ENCODE measurements at regions not wholly inside any gene's neighbourhood (a gene's known extent, or its start where the extent isn't known, plus 50 kb on each side); places are given as distances from the start of the nearest gene placed in this dataset.

DNA sequence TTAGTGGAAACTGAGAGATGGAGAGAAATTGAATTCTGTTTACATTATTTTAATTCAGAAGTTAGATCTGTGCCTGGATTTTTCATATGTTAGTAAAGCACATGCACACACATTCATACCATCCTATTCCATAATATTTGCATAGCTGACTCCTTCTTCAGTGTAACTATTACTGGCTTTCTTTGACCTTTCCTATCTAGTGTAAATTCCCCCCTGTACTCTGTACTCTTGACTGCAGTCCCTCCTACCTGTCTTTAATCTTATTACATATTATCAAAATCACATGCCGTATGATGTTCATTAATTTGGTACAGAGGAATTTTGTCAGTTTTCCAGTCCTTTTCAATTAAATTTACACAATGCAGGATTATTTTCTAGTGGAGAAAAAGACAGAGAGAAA lies 417.0 kb upstream of the SOX5 start:
- Histone ChIP-seq H2BK12ac (ENCODE audit: low read length) (no peak overlapping the region), H3K4me3 (ENCODE audit: low read length in 2 of 2) (no peak overlapping the region), H2BK120ac (ENCODE audit: low read depth, low read length) (no peak overlapping the region), H4K8ac (ENCODE audit: low read depth, low read length) (no peak overlapping the region), H3K79me1 (ENCODE audit: low read depth, low read length) (no peaks in the 10 kb centered on the region), H3K9ac (ENCODE audit: low read depth, low read length, poor library complexity) (no peak overlapping the region), H3K18ac (ENCODE audit: low read length) (no peak overlapping the region), H2AFZ (ENCODE audit: low read length) (no peak overlapping the region), H3K4me1 (ENCODE audit: control insufficient read depth in 2 of 2, insufficient read depth in 1 of 2, low read depth in 1 of 2, low read length in 2 of 2) (peaks cover 3 to 5% of the 10 kb centered on the region in 2 donors), H3K23ac (ENCODE audit: low read depth, low read length, poor library complexity) (no peak overlapping the region), H3K27me3 (ENCODE audit: control insufficient read depth in 3 of 3, insufficient read depth in 3 of 3, low read depth in 1 of 3, low read length in 3 of 3) (no peaks in the 10 kb centered on the region), H4K91ac (ENCODE audit: low read depth, low read length, poor library complexity) (no peak overlapping the region), H3K4me2 (ENCODE audit: insufficient read depth, low read length, poor library complexity, severe bottlenecking) (no peak overlapping the region), H3K14ac (ENCODE audit: low read length) (no peak overlapping the region), H3K36me3 (replicated peaks in 1 of 2; ENCODE audit: control insufficient read depth in 2 of 2, insufficient read depth in 2 of 2, low read length in 2 of 2) (peaks cover 0 to 11% of the 10 kb centered on the region in 2 donors), H2BK5ac (ENCODE audit: low read length) (no peak overlapping the region), H3K4ac (ENCODE audit: low read length) (no peak overlapping the region), H3K9me3 (replicated peaks in 1 of 2; ENCODE audit: control insufficient read depth in 2 of 2, insufficient read depth in 1 of 2, low read depth in 1 of 2, low read length in 2 of 2) (no peaks in the 10 kb centered on the region), H3K27ac (replicated peaks; ENCODE audit: low read length) (no peak overlapping the region), H2AK5ac (ENCODE audit: low read depth, low read length) (no peak overlapping the region), H2BK15ac (ENCODE audit: low read length) (no peak overlapping the region)
- WGBS, 2 donors (ENCODE audit: extremely low coverage in 2 of 2, insufficient read length in 2 of 2, insufficient replicate concordance in 1 of 2) = no CpG with 5 or more reads among the region's 1 CpG
- no peak for DNase-seq (ENCODE audit: low spot score)

GRCh38 chr12:24364921-24365320 lies 415.5 kb upstream of the SOX5 start:
- no peak overlapping the region for H2AFZ ChIP-seq (ENCODE audit: low read length)
- H3K14ac ChIP-seq (ENCODE audit: low read length) = no peak overlapping the region
- H3K36me3 ChIP-seq (replicated peaks in 1 of 2; ENCODE audit: control insufficient read depth in 2 of 2, insufficient read depth in 2 of 2, low read length in 2 of 2) = peaks cover 0 to 11% of the 10 kb centered on the region in 2 donors
- no peak overlapping the region for H3K23ac ChIP-seq (ENCODE audit: low read depth, low read length, poor library complexity)
- H4K8ac ChIP-seq (ENCODE audit: low read depth, low read length) = no peak overlapping the region
- H3K27me3 ChIP-seq (ENCODE audit: control insufficient read depth in 3 of 3, insufficient read depth in 3 of 3, low read depth in 1 of 3, low read length in 3 of 3) = no peaks in the 10 kb centered on the region
- H2BK12ac ChIP-seq (ENCODE audit: low read length) = no peak overlapping the region
- H2AK5ac ChIP-seq (ENCODE audit: low read depth, low read length) = no peak overlapping the region
- no peaks in the 10 kb centered on the region for H3K9me3 ChIP-seq (replicated peaks in 1 of 2; ENCODE audit: control insufficient read depth in 2 of 2, insufficient read depth in 1 of 2, low read depth in 1 of 2, low read length in 2 of 2)
- no peak overlapping the region for H4K91ac ChIP-seq (ENCODE audit: low read depth, low read length, poor library complexity)
- H3K4ac ChIP-seq (ENCODE audit: low read length) = no peak overlapping the region
- H3K27ac ChIP-seq (replicated peaks; ENCODE audit: low read length) = no peak overlapping the region
- H3K18ac ChIP-seq (ENCODE audit: low read length) = no peak overlapping the region
- H3K9ac ChIP-seq (ENCODE audit: low read depth, low read length, poor library complexity) = no peak overlapping the region
- DNase-seq (ENCODE audit: low spot score) = no peak
- no peak overlapping the region for H3K4me2 ChIP-seq (ENCODE audit: insufficient read depth, low read length, poor library complexity, severe bottlenecking)
- H3K4me1 ChIP-seq (ENCODE audit: control insufficient read depth in 2 of 2, insufficient read depth in 1 of 2, low read depth in 1 of 2, low read length in 2 of 2) = peaks cover 9 to 19% of the 10 kb centered on the region in 2 donors
- no peak overlapping the region for H3K4me3 ChIP-seq (ENCODE audit: low read length in 2 of 2)
- H2BK15ac ChIP-seq (ENCODE audit: low read length) = no peak overlapping the region
- H3K79me1 ChIP-seq (ENCODE audit: low read depth, low read length) = no peaks in the 10 kb centered on the region
- no peak overlapping the region for H2BK120ac ChIP-seq (ENCODE audit: low read depth, low read length)
- H2BK5ac ChIP-seq (ENCODE audit: low read length) = no peak overlapping the region
- WGBS, 2 donors (ENCODE audit: extremely low coverage in 2 of 2, insufficient read length in 2 of 2, insufficient replicate concordance in 1 of 2) = no CpG with 5 or more reads among the region's 2 CpGs

DNA sequence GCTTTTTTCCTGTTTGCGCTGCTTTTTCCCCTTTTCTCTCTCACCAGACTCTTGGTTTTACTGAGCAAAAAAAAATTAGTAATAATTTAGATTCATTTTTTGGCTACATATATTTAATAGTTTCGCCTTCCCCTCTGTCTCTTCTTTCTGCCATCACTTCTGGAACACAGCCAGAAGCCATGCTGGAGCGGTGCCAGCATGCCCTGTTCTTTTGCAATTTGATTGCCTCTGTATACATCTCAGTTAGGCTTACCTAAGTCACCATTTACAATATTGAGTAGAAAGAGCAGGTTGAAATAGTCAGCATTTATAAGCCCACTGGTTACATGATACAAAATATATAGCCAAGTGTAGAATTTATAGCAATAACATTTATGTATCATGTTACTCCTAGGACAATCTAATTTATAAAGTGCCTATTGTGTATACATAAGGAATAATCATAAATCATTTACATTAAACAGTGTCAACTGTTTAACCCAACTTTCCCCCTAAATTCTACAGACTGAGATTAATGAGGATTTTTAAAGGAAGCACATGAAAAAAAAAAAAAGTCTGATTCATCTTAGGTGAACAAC lies 413.8 kb upstream of the SOX5 start:
- Histone ChIP-seq H3K27ac (replicated peaks; ENCODE audit: low read length) (no peak overlapping the region), H3K4me1 (ENCODE audit: control insufficient read depth in 2 of 2, insufficient read depth in 1 of 2, low read depth in 1 of 2, low read length in 2 of 2) (peaks cover 9 to 24% of the 10 kb centered on the region in 2 donors), H3K4ac (ENCODE audit: low read length) (no peak overlapping the region), H3K4me2 (ENCODE audit: insufficient read depth, low read length, poor library complexity, severe bottlenecking) (no peak overlapping the region), H2BK15ac (ENCODE audit: low read length) (no peak overlapping the region), H3K27me3 (ENCODE audit: control insufficient read depth in 3 of 3, insufficient read depth in 3 of 3, low read depth in 1 of 3, low read length in 3 of 3) (no peaks in the 10 kb centered on the region), H2BK120ac (ENCODE audit: low read depth, low read length) (no peak overlapping the region), H3K18ac (ENCODE audit: low read length) (no peak overlapping the region), H3K4me3 (ENCODE audit: low read length in 2 of 2) (no peak overlapping the region), H3K23ac (ENCODE audit: low read depth, low read length, poor library complexity) (no peak overlapping the region), H3K14ac (ENCODE audit: low read length) (no peak overlapping the region), H2AK5ac (ENCODE audit: low read depth, low read length) (no peak overlapping the region), H3K79me1 (ENCODE audit: low read depth, low read length) (no peaks in the 10 kb centered on the region), H3K9ac (ENCODE audit: low read depth, low read length, poor library complexity) (no peak overlapping the region), H4K8ac (ENCODE audit: low read depth, low read length) (no peak overlapping the region), H2BK12ac (ENCODE audit: low read length) (no peak overlapping the region), H4K91ac (ENCODE audit: low read depth, low read length, poor library complexity) (no peak overlapping the region), H3K9me3 (replicated peaks in 1 of 2; ENCODE audit: control insufficient read depth in 2 of 2, insufficient read depth in 1 of 2, low read depth in 1 of 2, low read length in 2 of 2) (no peaks in the 10 kb centered on the region), H2BK5ac (ENCODE audit: low read length) (no peak overlapping the region), H2AFZ (ENCODE audit: low read length) (no peak overlapping the region), H3K36me3 (replicated peaks in 1 of 2; ENCODE audit: control insufficient read depth in 2 of 2, insufficient read depth in 2 of 2, low read length in 2 of 2) (peaks cover 0 to 11% of the 10 kb centered on the region in 2 donors)
- DNase-seq (ENCODE audit: low spot score) = no peak
- no CpG with 5 or more reads among the region's 3 CpGs for WGBS, 2 donors (ENCODE audit: extremely low coverage in 2 of 2, insufficient read length in 2 of 2, insufficient replicate concordance in 1 of 2)

DNA sequence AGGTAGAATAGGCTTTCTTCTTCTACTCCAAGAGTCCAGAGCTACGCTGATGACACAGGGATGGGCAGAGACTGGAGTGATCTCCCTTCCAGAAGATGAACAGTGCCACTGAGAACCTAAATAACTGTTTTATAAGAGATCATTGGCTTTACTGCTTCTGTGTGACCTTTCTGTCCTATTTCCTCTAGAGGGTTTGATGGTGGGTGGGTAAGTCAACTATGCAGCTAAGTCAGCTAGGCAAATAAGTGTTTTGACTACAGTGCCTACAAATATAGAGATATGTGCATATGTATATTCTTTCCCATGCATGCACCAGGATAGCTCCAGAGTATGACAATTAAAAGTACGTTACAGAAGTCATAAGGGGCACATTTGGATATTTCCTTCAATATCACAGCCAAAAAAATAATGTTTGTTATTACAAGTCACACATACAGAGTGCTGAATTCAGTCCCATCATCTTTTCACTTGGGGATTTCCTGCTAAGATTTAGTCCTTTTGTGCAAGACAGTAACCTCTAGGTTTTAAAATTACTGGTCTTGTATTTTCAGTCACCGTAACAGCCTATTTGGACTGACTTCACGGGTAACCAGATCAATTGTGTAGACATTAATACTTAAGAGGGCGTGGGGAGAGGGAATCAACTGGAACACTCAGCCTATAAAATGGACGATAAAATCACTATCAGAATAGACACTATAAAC lies 412.6 kb upstream of the SOX5 start:
- H3K27ac ChIP-seq (replicated peaks; ENCODE audit: low read length) = peak overlapping the region; percentile 11

More for the DNA sequence above, 412.6 kb upstream of the SOX5 start:
- peaks cover 12 to 29% of the 10 kb centered on the region in 2 donors for H3K4me1 ChIP-seq (ENCODE audit: control insufficient read depth in 2 of 2, insufficient read depth in 1 of 2, low read depth in 1 of 2, low read length in 2 of 2)
- no peak overlapping the region for H3K4ac ChIP-seq (ENCODE audit: low read length)
- H2BK12ac ChIP-seq (ENCODE audit: low read length) = no peak overlapping the region
- H4K91ac ChIP-seq (ENCODE audit: low read depth, low read length, poor library complexity) = no peak overlapping the region
- H3K4me3 ChIP-seq (ENCODE audit: low read length in 2 of 2) = no peak overlapping the region
- no peak overlapping the region for H2AK5ac ChIP-seq (ENCODE audit: low read depth, low read length)
- H2BK120ac ChIP-seq (ENCODE audit: low read depth, low read length) = no peak overlapping the region
- no peaks in the 10 kb centered on the region for H3K79me1 ChIP-seq (ENCODE audit: low read depth, low read length)
- H3K9ac ChIP-seq (ENCODE audit: low read depth, low read length, poor library complexity) = no peak overlapping the region
- no peak overlapping the region for H2BK5ac ChIP-seq (ENCODE audit: low read length)
- no peak overlapping the region for H3K23ac ChIP-seq (ENCODE audit: low read depth, low read length, poor library complexity)
- H4K8ac ChIP-seq (ENCODE audit: low read depth, low read length) = no peak overlapping the region
- H3K9me3 ChIP-seq (replicated peaks in 1 of 2; ENCODE audit: control insufficient read depth in 2 of 2, insufficient read depth in 1 of 2, low read depth in 1 of 2, low read length in 2 of 2) = no peaks in the 10 kb centered on the region
- H3K18ac ChIP-seq (ENCODE audit: low read length) = no peak overlapping the region
- H2AFZ ChIP-seq (ENCODE audit: low read length) = no peak overlapping the region
- no peak overlapping the region for H2BK15ac ChIP-seq (ENCODE audit: low read length)
- no CpG with 5 or more reads among the region's 6 CpGs for WGBS, 2 donors (ENCODE audit: extremely low coverage in 2 of 2, insufficient read length in 2 of 2, insufficient replicate concordance in 1 of 2)
- peaks cover 0 to 8% of the 10 kb centered on the region in 2 donors for H3K36me3 ChIP-seq (replicated peaks in 1 of 2; ENCODE audit: control insufficient read depth in 2 of 2, insufficient read depth in 2 of 2, low read length in 2 of 2)
- H3K14ac ChIP-seq (ENCODE audit: low read length) = no peak overlapping the region
- no peak for DNase-seq (ENCODE audit: low spot score)
- H3K27me3 ChIP-seq (ENCODE audit: control insufficient read depth in 3 of 3, insufficient read depth in 3 of 3, low read depth in 1 of 3, low read length in 3 of 3) = no peaks in the 10 kb centered on the region
- H3K4me2 ChIP-seq (ENCODE audit: insufficient read depth, low read length, poor library complexity, severe bottlenecking) = no peak overlapping the region
